Mesenchymal stem cell (in vitro differentiated cells and primary cell): ENCODE measurements at regions not wholly inside any gene's neighbourhood (a gene's known extent, or its start where the extent isn't known, plus 50 kb on each side); places are given as distances from the start of the nearest gene placed in this dataset.

Experiments used
- DNase-seq: peaks from one replicate; pipeline ENCODE4 v3.0.0-alpha.2; 2013
- H2AFZ ChIP-seq: one replicate; pipeline ENCODE4 v1.6.1; 2013; ENCODE audit warnings: low read depth, mild to moderate bottlenecking, control low read depth, inconsistent platforms, low read length, moderate library complexity
- H2AK5ac ChIP-seq: 2 replicates; pipeline ENCODE4 v1.6.1; 2013; ENCODE audit warnings: low read length, moderate library complexity, mild to moderate bottlenecking, inconsistent platforms; ENCODE audit not compliant: severe bottlenecking
- H2BK120ac ChIP-seq: one replicate; pipeline ENCODE4 v1.6.1; 2013; ENCODE audit warnings: low read depth, mild to moderate bottlenecking, inconsistent platforms, low read length, moderate library complexity
- H2BK12ac ChIP-seq, 2 experiments: one replicate each; pipeline ENCODE4 v1.6.1; 2013; ENCODE audit warnings: inconsistent platforms in 2 of 2, low read length in 2 of 2, mild to moderate bottlenecking in 2 of 2, moderate library complexity in 2 of 2, control low read depth in 1 of 2
- H2BK15ac ChIP-seq: one replicate; pipeline ENCODE4 v1.6.1; 2013; ENCODE audit warnings: mild to moderate bottlenecking, low read depth, inconsistent platforms; ENCODE audit not compliant: poor library complexity, severe bottlenecking
- H2BK5ac ChIP-seq: 2 replicates; pipeline ENCODE4 v1.6.1; 2013; ENCODE audit warnings: low read depth, mild to moderate bottlenecking, low read length, control low read depth, inconsistent platforms; ENCODE audit not compliant: poor library complexity, severe bottlenecking
- H3K14ac ChIP-seq, 2 experiments: one replicate each; pipeline ENCODE4 v1.6.1; 2013; ENCODE audit warnings: inconsistent platforms in 2 of 2, low read length in 2 of 2, control low read depth in 1 of 2, mild to moderate bottlenecking in 1 of 2, moderate library complexity in 1 of 2
- H3K18ac ChIP-seq, 2 experiments: one replicate each; pipeline ENCODE4 v1.6.1; 2013; ENCODE audit warnings: inconsistent platforms in 2 of 2, low read length in 2 of 2, control low read depth in 1 of 2, low read depth in 1 of 2, mild to moderate bottlenecking in 1 of 2
- H3K23ac ChIP-seq, 2 experiments: one replicate each; pipeline ENCODE4 v1.6.1; 2013; ENCODE audit warnings: inconsistent platforms in 2 of 2, low read length in 2 of 2, mild to moderate bottlenecking in 2 of 2, moderate library complexity in 2 of 2, control low read depth in 1 of 2
- H3K27ac ChIP-seq: 2 replicates; pipeline ENCODE4 v1.5.1; 2013; ENCODE audit warnings: mild to moderate bottlenecking, moderate library complexity, low read length, control low read depth, inconsistent platforms; ENCODE audit not compliant: poor library complexity, severe bottlenecking
- H3K27me3 ChIP-seq, 2 experiments: 2 replicates each; pipeline versions ENCODE4 v1.6.1 to v1.7.0; 2013; ENCODE audit warnings: low read length in 2 of 2, mild to moderate bottlenecking in 2 of 2, moderate library complexity in 2 of 2, control low read depth in 1 of 2, inconsistent platforms in 1 of 2; ENCODE audit not compliant: control insufficient read depth in 1 of 2, insufficient read depth in 1 of 2
- H3K36me3 ChIP-seq, 2 experiments: 2 replicates each; pipeline versions ENCODE4 v1.6.1 to v1.7.0; 2013; ENCODE audit warnings: low read length in 2 of 2, control low read depth in 1 of 2, inconsistent platforms in 1 of 2, low read depth in 1 of 2, mild to moderate bottlenecking in 1 of 2; ENCODE audit not compliant: insufficient read depth in 2 of 2, control insufficient read depth in 1 of 2
- H3K4ac ChIP-seq, 2 experiments: one replicate each; pipeline ENCODE4 v1.6.1; 2013; ENCODE audit warnings: inconsistent platforms in 2 of 2, low read length in 2 of 2, mild to moderate bottlenecking in 2 of 2, moderate library complexity in 2 of 2, control low read depth in 1 of 2, low read depth in 1 of 2
- H3K4me1 ChIP-seq: 2 replicates; pipeline ENCODE4 v1.6.1; 2013; ENCODE audit warnings: low read depth, low read length, control low read depth; ENCODE audit not compliant: control insufficient read depth, insufficient read depth
- H3K4me2 ChIP-seq: 2 replicates; pipeline ENCODE4 v1.6.1; 2013; ENCODE audit warnings: low read length, mild to moderate bottlenecking, inconsistent platforms; ENCODE audit not compliant: poor library complexity, severe bottlenecking
- H3K4me3 ChIP-seq, 2 experiments: 2 replicates each; pipeline versions ENCODE4 v1.5.1 to v1.7.0; 2013; ENCODE audit warnings: low read length in 2 of 2, mild to moderate bottlenecking in 2 of 2, control low read depth in 1 of 2, low read depth in 1 of 2; ENCODE audit not compliant: insufficient read depth in 1 of 2
- H3K79me1 ChIP-seq: replicated peaks from 2 replicates; pipeline ENCODE4 v1.6.1; 2013; ENCODE audit warnings: mild to moderate bottlenecking, control low read depth, low read length, inconsistent platforms; ENCODE audit not compliant: poor library complexity, severe bottlenecking
- H3K9ac ChIP-seq: 2 replicates; pipeline ENCODE4 v1.7.0; 2013; ENCODE audit warnings: mild to moderate bottlenecking, low read length, moderate library complexity
- H3K9me3 ChIP-seq: 2 replicates; pipeline ENCODE4 v1.7.0; 2013; ENCODE audit warnings: mild to moderate bottlenecking, low read length; ENCODE audit not compliant: control insufficient read depth
- H4K8ac ChIP-seq: one replicate; pipeline ENCODE4 v1.6.1; 2013; ENCODE audit warnings: inconsistent platforms, mild to moderate bottlenecking, low read length, moderate library complexity
- H4K91ac ChIP-seq: one replicate; pipeline ENCODE4 v1.6.1; 2013; ENCODE audit warnings: mild to moderate bottlenecking, low read length, inconsistent platforms
- WGBS: methylation state at CpG from one replicate; pipeline ENCODE4 v1.1.7; 2013; ENCODE audit warnings: mixed read lengths; 5-methylcytosine and 5-hydroxymethylcytosine counted together

- WGBS: 80% methylated on average over 2 of the region's 2 CpGs
- H3K79me1 ChIP-seq: no peaks in the 10 kb centered on the region
These were observed 522.6 kb downstream of the HINT1 start for GRCh38 chr5:130642461-130642860.

GRCh38 chr5:130627145-130627544 lies 537.9 kb downstream of the HINT1 start:
- Histone ChIP-seq H3K79me1 (no peaks in the 10 kb centered on the region), H2AFZ (no peak overlapping the region), H3K9ac (no peak overlapping the region), H3K4me2 (no peak overlapping the region), H4K91ac (no peak overlapping the region), H3K4me1 (no peaks in the 10 kb centered on the region), H3K14ac (no peak overlapping the region), H3K18ac (no peak overlapping the region), H3K23ac (no peak overlapping the region), H3K9me3 (peaks cover 15% of the 10 kb centered on the region), H4K8ac (no peak overlapping the region), H2BK120ac (no peak overlapping the region), H2AK5ac (no peak overlapping the region), H3K36me3 (no peaks in the 10 kb centered on the region), H2BK15ac (no peak overlapping the region), H2BK12ac (no peak overlapping the region), H2BK5ac (no peak overlapping the region), H3K27me3 (no peaks in the 10 kb centered on the region), H3K27ac (no peak overlapping the region), H3K4me3 (no peak overlapping the region), H3K4ac (no peak overlapping the region)
- DNase-seq: no peak

More at GRCh38 chr5:130642461-130642860, 522.6 kb downstream of the HINT1 start:
- Histone ChIP-seq H3K4me3 (no peak overlapping the region), H3K4me2 (no peak overlapping the region), H2BK12ac (no peak overlapping the region), H3K23ac (no peak overlapping the region), H3K14ac (no peak overlapping the region), H3K4me1 (no peaks in the 10 kb centered on the region), H2BK5ac (no peak overlapping the region), H3K27ac (no peak overlapping the region), H3K9ac (no peak overlapping the region), H3K9me3 (peaks cover 6% of the 10 kb centered on the region), H4K91ac (no peak overlapping the region), H3K4ac (no peak overlapping the region), H3K18ac (no peak overlapping the region), H3K36me3 (no peaks in the 10 kb centered on the region), H2AFZ (no peak overlapping the region), H4K8ac (no peak overlapping the region), H3K27me3 (no peaks in the 10 kb centered on the region), H2BK120ac (no peak overlapping the region), H2AK5ac (no peak overlapping the region), H2BK15ac (no peak overlapping the region)
- no peak for DNase-seq

- H3K27ac ChIP-seq: no peak overlapping the region
- no peak overlapping the region for H3K23ac ChIP-seq
- no peak overlapping the region for H3K4me3 ChIP-seq
- H3K27me3 ChIP-seq: no peaks in the 10 kb centered on the region
- H3K36me3 ChIP-seq: no peaks in the 10 kb centered on the region
- H3K4ac ChIP-seq: no peak overlapping the region
- H2AK5ac ChIP-seq: no peak overlapping the region
- H3K4me2 ChIP-seq: no peak overlapping the region
- no peak for DNase-seq
- no peak overlapping the region for H2BK120ac ChIP-seq
- no peak overlapping the region for H3K18ac ChIP-seq
- no peak overlapping the region for H2BK15ac ChIP-seq
- H2AFZ ChIP-seq: no peak overlapping the region
- no peak overlapping the region for H4K91ac ChIP-seq
- H2BK5ac ChIP-seq: no peak overlapping the region
- H2BK12ac ChIP-seq: no peak overlapping the region
- peaks cover 2% of the 10 kb centered on the region for H3K9me3 ChIP-seq
- H3K79me1 ChIP-seq: no peaks in the 10 kb centered on the region
- H4K8ac ChIP-seq: no peak overlapping the region
- H3K9ac ChIP-seq: no peak overlapping the region
- no peaks in the 10 kb centered on the region for H3K4me1 ChIP-seq
- H3K14ac ChIP-seq: no peak overlapping the region
These were observed 540.3 kb downstream of the HINT1 start for GRCh38 chr5:130624805-130625204.

- Histone ChIP-seq H3K27me3 (no peaks in the 10 kb centered on the region), H4K8ac (no peak overlapping the region), H2BK12ac (no peak overlapping the region), H3K79me1 (no peaks in the 10 kb centered on the region), H2BK15ac (no peak overlapping the region), H2AK5ac (no peak overlapping the region), H3K4me1 (no peaks in the 10 kb centered on the region), H3K27ac (no peak overlapping the region), H2BK120ac (no peak overlapping the region), H3K4ac (no peak overlapping the region), H3K4me2 (no peak overlapping the region), H3K9ac (no peak overlapping the region), H3K9me3 (no peaks in the 10 kb centered on the region), H3K14ac (no peak overlapping the region), H2AFZ (no peak overlapping the region), H3K18ac (no peak overlapping the region), H3K23ac (no peak overlapping the region), H4K91ac (no peak overlapping the region), H3K4me3 (no peak overlapping the region), H3K36me3 (no peaks in the 10 kb centered on the region), H2BK5ac (no peak overlapping the region)
- DNase-seq: peak; percentile 64
- 31% methylated on average over 2 of the region's 2 CpGs for WGBS
These were observed 548.9 kb downstream of the HINT1 start for GRCh38 chr5:130616161-130616560.
